HCT116 (cell line): ENCODE measurements at regions not wholly inside any gene's neighbourhood (a gene's known extent, or its start where the extent isn't known, plus 50 kb on each side); places are given as distances from the start of the nearest gene placed in this dataset.

Experiments
- ATAC-seq: fragments of 200-7000 bp; cut with Tn5 transposase; 2 replicates; pipeline ENCODE4 v1.9.1; 2020; ENCODE audit warnings: mild to moderate bottlenecking, moderate library complexity
- BruUV-seq: library from RNA; stranded (reverse); fragments of 400-500 nt; replicated peaks from 2 replicates; lab custom pipeline; 2021; lab: Mats Ljungman, UMichigan
- CTCF ChIA-PET: fragments of 300-600 bp; sonication (Branson Sonifier 250); formaldehyde crosslinking; loops from one replicate; lab custom pipeline; 2021; ENCODE audit warnings: antibody characterized with exemption; lab: Charles Lee
- POLR2A ChIA-PET: fragments of 300-600, 350-600 bp; sonication (Branson Sonifier 250); formaldehyde crosslinking; loops from one replicate; lab custom pipeline; 2021; ENCODE audit warnings: antibody characterized with exemption; lab: Charles Lee
- RAD21 ChIA-PET, 2 experiments: fragments of 300-600 bp; sonication (Branson Sonifier 250); formaldehyde crosslinking; loops; one replicate each; lab custom pipeline; 2023; ENCODE audit warnings: low total read pairs in 2 of 2; ENCODE audit not compliant: uncharacterized antibody in 2 of 2, unreplicated experiment in 2 of 2, low non-redundant PET in 1 of 2; lab: Charles Lee
- DNase-seq: peaks from one replicate; pipeline ENCODE4 v3.0.0-alpha.2; 2010; ENCODE audit warnings: low read depth, low spot score
- H2AFZ ChIP-seq: fragments of 200-600 bp; shearing (Covaris generic), sonication (generic); 2 replicates; pipeline ENCODE4 v1.6.1; 2017; ENCODE audit warnings: low read depth, mixed run types, mixed read lengths, antibody characterized with exemption, low read length; ENCODE audit not compliant: poor library complexity, severe bottlenecking
- H3K27ac ChIP-seq: 2 replicates; pipeline ENCODE4 v1.5.1; 2012; ENCODE audit warnings: low read depth, low read length
- H3K27me3 ChIP-seq: fragments of 200-600 bp; sonication (generic); 2 replicates; pipeline ENCODE4 v1.6.1; 2016; ENCODE audit warnings: mixed run types, low read length, mixed read lengths; ENCODE audit not compliant: insufficient read depth
- H3K36me3 ChIP-seq, 2 experiments: fragments of 200-500 bp in 1 of 2; fragments of 200-600 bp in 1 of 2; sonication (Bioruptor generic) in 1 of 2; sonication (generic) in 1 of 2; 2 replicates each; pipeline versions ENCODE4 v1.5.1 to v1.6.1; 2014 to 2016; ENCODE audit warnings: low read length in 2 of 2, inconsistent platforms in 1 of 2, mixed read lengths in 1 of 2, mixed run types in 1 of 2; ENCODE audit not compliant: insufficient read depth in 2 of 2, control insufficient read depth in 1 of 2
- H3K4me1 ChIP-seq, 2 experiments: fragments of 200-600 bp in 1 of 2; sonication (generic) in 1 of 2; 2 replicates each; pipeline versions ENCODE4 v1.5.1 to v1.6.1; 2012 to 2017; ENCODE audit warnings: low read length in 2 of 2, inconsistent platforms in 1 of 2, mild to moderate bottlenecking in 1 of 2, mixed read lengths in 1 of 2, mixed run types in 1 of 2, moderate library complexity in 1 of 2; ENCODE audit not compliant: insufficient read depth in 2 of 2, control insufficient read depth in 1 of 2
- H3K4me2 ChIP-seq: fragments of 200-600 bp; sonication (generic); 2 replicates; pipeline ENCODE4 v1.6.1; 2017; ENCODE audit warnings: mixed run types, low read length, mixed read lengths
- H3K4me3 ChIP-seq, 2 experiments: fragments of 200-600 bp in 1 of 2; sonication (generic) in 1 of 2; replicated peaks in 1 of 2; 2 replicates each; pipeline ENCODE4 v1.5.1; 2011 to 2016; ENCODE audit warnings: low read length in 2 of 2, control low read depth in 1 of 2, low read depth in 1 of 2, mild to moderate bottlenecking in 1 of 2, mixed read lengths in 1 of 2, mixed run types in 1 of 2
- H3K79me2 ChIP-seq: fragments of 200-600 bp; sonication (generic); 2 replicates; pipeline ENCODE4 v1.6.1; 2017; ENCODE audit warnings: mild to moderate bottlenecking, mixed run types, low read length, moderate library complexity, mixed read lengths; ENCODE audit not compliant: insufficient read depth
- H3K9ac ChIP-seq: fragments of 200-600 bp; sonication (generic); 2 replicates; pipeline ENCODE4 v1.6.1; 2016; ENCODE audit warnings: low read length, mixed read lengths
- H3K9me2 ChIP-seq: fragments of 200-600 bp; sonication (generic), shearing (Covaris generic); 2 replicates; pipeline ENCODE4 v1.6.1; 2017; ENCODE audit warnings: mixed run types, mild to moderate bottlenecking, moderate library complexity; ENCODE audit not compliant: insufficient read depth
- H3K9me3 ChIP-seq, 2 experiments: fragments of 200-500 bp in 1 of 2; fragments of 200-600 bp in 1 of 2; sonication (Bioruptor generic) in 1 of 2; sonication (generic) in 1 of 2; 2 replicates each; pipeline ENCODE4 v1.6.1; 2014 to 2017; ENCODE audit warnings: low read length in 2 of 2, mixed read lengths in 2 of 2, inconsistent platforms in 1 of 2, low read depth in 1 of 2, mild to moderate bottlenecking in 1 of 2, mixed run types in 1 of 2, moderate library complexity in 1 of 2; ENCODE audit not compliant: control insufficient read depth in 1 of 2, insufficient read depth in 1 of 2
- H4K20me1 ChIP-seq: fragments of 200-600 bp; sonication (generic), shearing (Covaris generic); 2 replicates; pipeline ENCODE4 v1.6.1; 2017; ENCODE audit warnings: mixed run types, mild to moderate bottlenecking, moderate library complexity; ENCODE audit not compliant: insufficient read depth
- CBX3 ChIP-seq: IDR thresholded peaks from 2 replicates; pipeline ENCODE4 v1.6.1; 2012; ENCODE audit warnings: low read depth
- CEBPB ChIP-seq: IDR thresholded peaks from 2 replicates; pipeline ENCODE4 v1.6.1; 2012; ENCODE audit warnings: low read depth
- EGR1 ChIP-seq: IDR thresholded peaks from 2 replicates; pipeline ENCODE4 v1.6.1; 2012; ENCODE audit warnings: low read depth
- EZH2 ChIP-seq: fragments of 200-600 bp; sonication (generic); IDR thresholded peaks from 2 replicates; pipeline ENCODE4 v1.6.1; 2017; ENCODE audit warnings: antibody characterized with exemption, mixed run types
- EZH2phosphoT487 ChIP-seq: fragments of 200-600 bp; IDR thresholded peaks from 2 replicates; pipeline ENCODE4 v1.6.1; 2018; ENCODE audit warnings: antibody characterized with exemption, borderline replicate concordance
- FOSL1 ChIP-seq: IDR thresholded peaks from 2 replicates; pipeline ENCODE4 v1.6.1; 2012; ENCODE audit warnings: low read depth
- POLR2AphosphoS5 ChIP-seq: IDR thresholded peaks from 2 replicates; pipeline ENCODE4 v1.6.1; 2011; ENCODE audit warnings: mild to moderate bottlenecking, low read depth, low read length, moderate library complexity
- RAD21 ChIP-seq: IDR thresholded peaks from 2 replicates; pipeline ENCODE4 v1.6.1; 2012; ENCODE audit warnings: low read depth, mild to moderate bottlenecking
- SRF ChIP-seq: IDR thresholded peaks from 2 replicates; pipeline ENCODE4 v1.6.1; 2012; ENCODE audit warnings: low read depth
- TCF7L2 ChIP-seq: IDR thresholded peaks from 2 replicates; pipeline ENCODE4 v1.7.0; 2011; ENCODE audit warnings: borderline replicate concordance, inconsistent platforms; ENCODE audit not compliant: insufficient read depth, insufficient read length; ENCODE audit errors: extremely low read depth
- YY1 ChIP-seq: IDR thresholded peaks from 2 replicates; pipeline ENCODE4 v1.6.1; 2011; ENCODE audit warnings: low read length, low read depth, moderate library complexity, mild to moderate bottlenecking; ENCODE audit not compliant: insufficient replicate concordance; ENCODE audit errors: extremely low read depth
- intact Hi-C: fragments of 100-400 bp; cut with micrococcal nuclease; formaldehyde crosslinking; loops from 2 replicates; pipeline ENCODE4 v1.10.0; 2022
- TF ChIP-seq, protein P1 (sequence below): IDR thresholded peaks from 2 replicates; pipeline ENCODE4 v1.6.1; 2012; ENCODE audit warnings: low read depth
- TF ChIP-seq, protein P2 (sequence below): IDR thresholded peaks from 2 replicates; pipeline ENCODE4 v1.6.1; 2012

DNA sequence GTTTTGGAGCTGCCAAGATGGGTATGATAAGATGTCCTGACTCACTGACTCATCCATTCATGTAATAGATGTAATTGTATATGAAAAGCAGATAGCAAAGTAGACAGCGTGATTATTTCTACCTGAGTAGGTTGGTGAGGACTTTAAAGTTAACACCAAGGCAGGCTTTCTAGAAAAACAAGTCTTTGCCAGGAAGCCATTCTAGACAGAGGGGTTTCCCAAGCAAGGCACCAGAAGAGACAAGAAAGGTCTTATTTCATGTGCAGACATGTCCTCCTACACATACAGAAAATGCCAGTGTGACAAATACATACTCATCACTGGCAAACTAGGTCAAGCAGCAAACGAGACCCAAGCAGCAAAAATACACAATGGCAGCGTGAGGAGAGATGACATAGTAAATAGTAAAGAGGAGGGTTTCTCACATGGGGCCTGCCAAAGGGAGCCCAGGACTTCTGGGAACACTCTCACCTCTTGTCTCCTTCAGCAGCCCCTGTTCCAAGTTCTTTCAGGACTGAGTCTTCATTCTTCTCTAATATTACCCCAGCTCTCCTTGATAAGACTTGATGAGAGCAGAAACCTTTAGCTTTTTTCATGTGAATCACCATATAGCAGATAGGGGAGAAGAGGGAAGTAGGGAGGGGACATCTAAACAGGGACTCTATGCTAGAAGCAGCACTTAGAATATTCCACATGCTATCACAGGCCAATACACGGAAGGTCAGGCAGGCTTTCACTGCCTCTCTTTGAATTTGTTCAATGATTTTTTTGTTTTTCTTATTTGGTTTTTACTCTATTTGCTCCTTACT, 114.6 kb upstream of the ATP1B1 start:
- Histone ChIP-seq H3K4me2 (no peak overlapping the region), H3K36me3 (no peaks in the 10 kb centered on the region), H3K4me1 (no peaks in the 10 kb centered on the region)
- CTCF ChIA-PET: no interaction called here
- RAD21 ChIA-PET: no interaction called here
- TF ChIP-seq, protein P1, sequence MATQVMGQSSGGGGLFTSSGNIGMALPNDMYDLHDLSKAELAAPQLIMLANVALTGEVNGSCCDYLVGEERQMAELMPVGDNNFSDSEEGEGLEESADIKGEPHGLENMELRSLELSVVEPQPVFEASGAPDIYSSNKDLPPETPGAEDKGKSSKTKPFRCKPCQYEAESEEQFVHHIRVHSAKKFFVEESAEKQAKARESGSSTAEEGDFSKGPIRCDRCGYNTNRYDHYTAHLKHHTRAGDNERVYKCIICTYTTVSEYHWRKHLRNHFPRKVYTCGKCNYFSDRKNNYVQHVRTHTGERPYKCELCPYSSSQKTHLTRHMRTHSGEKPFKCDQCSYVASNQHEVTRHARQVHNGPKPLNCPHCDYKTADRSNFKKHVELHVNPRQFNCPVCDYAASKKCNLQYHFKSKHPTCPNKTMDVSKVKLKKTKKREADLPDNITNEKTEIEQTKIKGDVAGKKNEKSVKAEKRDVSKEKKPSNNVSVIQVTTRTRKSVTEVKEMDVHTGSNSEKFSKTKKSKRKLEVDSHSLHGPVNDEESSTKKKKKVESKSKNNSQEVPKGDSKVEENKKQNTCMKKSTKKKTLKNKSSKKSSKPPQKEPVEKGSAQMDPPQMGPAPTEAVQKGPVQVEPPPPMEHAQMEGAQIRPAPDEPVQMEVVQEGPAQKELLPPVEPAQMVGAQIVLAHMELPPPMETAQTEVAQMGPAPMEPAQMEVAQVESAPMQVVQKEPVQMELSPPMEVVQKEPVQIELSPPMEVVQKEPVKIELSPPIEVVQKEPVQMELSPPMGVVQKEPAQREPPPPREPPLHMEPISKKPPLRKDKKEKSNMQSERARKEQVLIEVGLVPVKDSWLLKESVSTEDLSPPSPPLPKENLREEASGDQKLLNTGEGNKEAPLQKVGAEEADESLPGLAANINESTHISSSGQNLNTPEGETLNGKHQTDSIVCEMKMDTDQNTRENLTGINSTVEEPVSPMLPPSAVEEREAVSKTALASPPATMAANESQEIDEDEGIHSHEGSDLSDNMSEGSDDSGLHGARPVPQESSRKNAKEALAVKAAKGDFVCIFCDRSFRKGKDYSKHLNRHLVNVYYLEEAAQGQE: no peak
- no peak for TF ChIP-seq CBX3
- TF ChIP-seq TCF7L2: no peak
- no peak for TF ChIP-seq EGR1
- TF ChIP-seq RAD21: no peak
- no peak for TF ChIP-seq YY1
- TF ChIP-seq EZH2phosphoT487: no peak
- no peak for TF ChIP-seq EZH2
- TF ChIP-seq CEBPB: no peak
- TF ChIP-seq, protein P2, sequence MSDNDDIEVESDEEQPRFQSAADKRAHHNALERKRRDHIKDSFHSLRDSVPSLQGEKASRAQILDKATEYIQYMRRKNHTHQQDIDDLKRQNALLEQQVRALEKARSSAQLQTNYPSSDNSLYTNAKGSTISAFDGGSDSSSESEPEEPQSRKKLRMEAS: no peak
- TF ChIP-seq POLR2AphosphoS5: no peak
- TF ChIP-seq SRF: no peak
- no peak for TF ChIP-seq FOSL1
- TF ChIP-seq, all 23 proteins: peak for 0
- Histone ChIP-seq H3K9me2 (no peaks in the 10 kb centered on the region), H3K9me3 (no peaks in the 10 kb centered on the region), H3K79me2 (no peaks in the 10 kb centered on the region), H4K20me1 (no peaks in the 10 kb centered on the region), H3K9ac (no peak overlapping the region), H3K27me3 (no peaks in the 10 kb centered on the region), H3K27ac (no peak overlapping the region), H3K4me3 (no peak overlapping the region), H2AFZ (no peak overlapping the region)
- POLR2A ChIA-PET: no interaction called here
- intact Hi-C loops: no loop called here
- ATAC-seq: no peak
- DNase-seq: no peak
- no TSS peak for BruUV-seq
